Erythroblast (primary cell): ENCODE measurements at regions not wholly inside any gene's neighbourhood (a gene's known extent, or its start where the extent isn't known, plus 50 kb on each side); places are given as distances from the start of the nearest gene placed in this dataset.

Source experiments
- GATA1 ChIP-seq: IDR thresholded peaks from 2 replicates; pipeline ENCODE4 v1.6.1; 2011; ENCODE audit warnings: low read depth, mild to moderate bottlenecking, control low read depth, low read length, moderate library complexity
- POLR2A ChIP-seq: IDR thresholded peaks from 2 replicates; pipeline ENCODE4 v1.6.1; 2011; ENCODE audit warnings: mild to moderate bottlenecking, low read length

DNA sequence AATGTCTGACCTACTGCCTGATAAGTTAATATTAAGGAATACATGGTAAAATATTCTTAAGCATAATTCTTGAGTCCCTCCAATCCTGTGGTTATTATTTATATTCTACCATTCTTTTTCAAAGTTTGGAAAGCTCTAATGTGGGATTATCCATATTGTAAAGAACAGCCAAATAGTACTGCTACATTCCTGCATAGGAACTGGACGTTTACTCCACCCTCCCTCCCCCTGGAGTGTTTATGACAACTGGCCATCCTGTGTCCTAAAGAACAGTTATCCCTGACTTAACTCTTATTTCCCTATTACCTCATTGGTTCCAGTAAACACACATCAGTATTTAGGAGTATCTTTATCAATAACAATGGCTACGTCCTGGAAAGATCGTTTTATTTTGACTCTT is 308.7 kb upstream of the TFAP2D start:
- TF ChIP-seq POLR2A (no peak), GATA1 (no peak)
